Right lobe of liver (tissue), 6 donors: ENCODE measurements at regions not wholly inside any gene's neighbourhood (a gene's known extent, or its start where the extent isn't known, plus 50 kb on each side); places are given as distances from the start of the nearest gene placed in this dataset.

ENCODE experiments used
- ATAC-seq, 4 donors: fragments of 200-7000 bp; cut with Tn5 transposase; one replicate each; pipeline ENCODE4 v1.9.1; 2020; ENCODE audit warnings: mild to moderate bottlenecking in 4 of 4, moderate library complexity in 4 of 4
- DNase-seq, 3 donors: peaks; one replicate each; pipeline ENCODE4 v3.0.0-alpha.2; 2020
- H3K27ac ChIP-seq, 3 donors: fragments of 200-600 bp; one replicate each; pipeline ENCODE4 v1.8.0; 2022
- H3K27me3 ChIP-seq, 2 donors: fragments of 200-600 bp; one replicate each; pipeline ENCODE4 v1.8.0; 2022
- H3K36me3 ChIP-seq, 4 donors: fragments of 200-600 bp; sonication (generic) in 1 of 4; one replicate each; pipeline versions ENCODE4 v1.5.1 to v1.8.0; 2017 to 2022; ENCODE audit warnings: control low read depth in 1 of 4
- H3K4me1 ChIP-seq, 4 donors: fragments of 200-600 bp; sonication (generic) in 1 of 4; one replicate each; pipeline versions ENCODE4 v1.5.1 to v1.8.0; 2017 to 2022; ENCODE audit warnings: control low read depth in 1 of 4
- H3K4me3 ChIP-seq, 3 donors: fragments of 200-600 bp; one replicate each; pipeline ENCODE4 v1.8.0; 2022
- H3K9me3 ChIP-seq, 4 donors: fragments of 200-600 bp; sonication (generic) in 1 of 4; one replicate each; pipeline versions ENCODE4 v1.5.1 to v1.8.0; 2017 to 2022; ENCODE audit warnings: control low read depth in 1 of 4
- CTCF ChIP-seq, 4 donors: fragments of 200-600 bp in 3 of 4; fragments of 450-650 bp in 1 of 4; IDR thresholded peaks; one replicate each; pipeline versions ENCODE4 v1.5.1 to v1.8.0; 2016 to 2022; ENCODE audit warnings: antibody characterized with exemption in 4 of 4, mild to moderate bottlenecking in 2 of 4
- POLR2A ChIP-seq: fragments of 450-650 bp; IDR thresholded peaks from one replicate; pipeline ENCODE4 v1.6.1; 2017; ENCODE audit warnings: antibody characterized with exemption, mild to moderate bottlenecking
- WGBS: methylation state at CpG from one replicate; pipeline ENCODE4 v1.1.6; 2018; ENCODE audit warnings: low coverage, low lambda C conversion rate; ENCODE audit not compliant: insufficient coverage; ENCODE audit errors: missing lambda C conversion rate; 5-methylcytosine and 5-hydroxymethylcytosine counted together
- intact Hi-C, 2 donors: fragments of 100-400 bp; cut with DNase I; formaldehyde crosslinking; loops; one replicate each; pipeline versions ENCODE4 v1.11.2 to v1.14.1; 2022
- donor health status: DM: no; HTN: yes; CAD: no.
- donor health status: DM: no; HTN: no; CAD: no.
- donor health status: DM: no; HTN: no; CAD: no.
- donor health status: DM: no; HTN: yes; CAD: no.
- donor health status: DM: no; HTN: yes; CAD: no.

- no peaks in the 10 kb centered on the region for H3K36me3 ChIP-seq
- H3K4me1 ChIP-seq: no peaks in the 10 kb centered on the region
- intact Hi-C loops: no loop called here
- no peak overlapping the region for H3K4me3 ChIP-seq
- WGBS: 43% methylated on average over 2 of the region's 2 CpGs
- H3K27me3 ChIP-seq: no peaks in the 10 kb centered on the region
- TF ChIP-seq POLR2A: no peak
- TF ChIP-seq CTCF (IDR thresholded peaks at IDR 0.05): no peak
- no peak overlapping the region for H3K27ac ChIP-seq
- DNase-seq: no peak
- H3K9me3 ChIP-seq: no peaks in the 10 kb centered on the region
- ATAC-seq: no peak
Observed at GRCh38 chr1:37147392-37147831, 113.1 kb upstream of the GRIK3 start.

GRCh38 chr1:37147906-37148305 is 113.6 kb upstream of the GRIK3 start:
- no peak for ATAC-seq

GRCh38 chr1:37148663-37149062 is 114.3 kb upstream of the GRIK3 start:
- Histone ChIP-seq H3K27me3 (no peaks in the 10 kb centered on the region), H3K36me3 (no peaks in the 10 kb centered on the region), H3K4me1 (no peaks in the 10 kb centered on the region), H3K9me3 (no peaks in the 10 kb centered on the region), H3K4me3 (no peak overlapping the region), H3K27ac (no peak overlapping the region)
- 83% methylated on average over 1 of the region's 1 CpG for WGBS
- DNase-seq: no peak
- no peak for ATAC-seq
- TF ChIP-seq CTCF (IDR thresholded peaks at IDR 0.05) (no peak), POLR2A (no peak)
- intact Hi-C loops: no loop called here

More at GRCh38 chr1:37147906-37148305, 113.6 kb upstream of the GRIK3 start:
- Histone ChIP-seq H3K36me3 (no peaks in the 10 kb centered on the region), H3K4me1 (no peaks in the 10 kb centered on the region), H3K4me3 (no peak overlapping the region), H3K9me3 (no peaks in the 10 kb centered on the region), H3K27me3 (no peaks in the 10 kb centered on the region), H3K27ac (no peak overlapping the region)
- DNase-seq: no peak
- intact Hi-C loops: no loop called here
- WGBS: 0% methylated on average over 1 of the region's 2 CpGs
- TF ChIP-seq CTCF (IDR thresholded peaks at IDR 0.05) (no peak), POLR2A (no peak)

- 60% methylated on average over 9 of the region's 9 CpGs for WGBS
- Histone ChIP-seq H3K27me3 (no peaks in the 10 kb centered on the region), H3K27ac (no peak overlapping the region), H3K9me3 (no peaks in the 10 kb centered on the region), H3K36me3 (no peaks in the 10 kb centered on the region), H3K4me3 (no peak overlapping the region), H3K4me1 (no peaks in the 10 kb centered on the region)
- TF ChIP-seq CTCF (IDR thresholded peaks at IDR 0.05) (no peak), POLR2A (no peak)
- ATAC-seq: no peak
- DNase-seq: no peak
- intact Hi-C loops: no loop called here
Observed at GRCh38 chr1:37149296-37149695, 115.0 kb upstream of the GRIK3 start.

- Histone ChIP-seq H3K27ac (no peak overlapping the region), H3K9me3 (no peaks in the 10 kb centered on the region), H3K4me1 (no peaks in the 10 kb centered on the region), H3K36me3 (no peaks in the 10 kb centered on the region), H3K4me3 (no peak overlapping the region), H3K27me3 (no peaks in the 10 kb centered on the region)
- intact Hi-C loops: no loop called here
- no peak for TF ChIP-seq CTCF (IDR thresholded peaks at IDR 0.05)
- no peak for TF ChIP-seq POLR2A
- DNase-seq: no peak
- WGBS: 0% methylated on average over 1 of the region's 5 CpGs
- ATAC-seq: no peak
Observed at GRCh38 chr1:37150986-37151385, 116.7 kb upstream of the GRIK3 start.
